CD4-positive, alpha-beta T cell treated with Interleukin-17A for 4 hours (primary cell): ENCODE measurements at regions not wholly inside any gene's neighbourhood (a gene's known extent, or its start where the extent isn't known, plus 50 kb on each side); places are given as distances from the start of the nearest gene placed in this dataset.

Source experiments
- DNase-seq: peaks from one replicate; pipeline ENCODE4 v3.0.0-alpha.2; 2020; ENCODE audit warnings: mixed read lengths

DNA sequence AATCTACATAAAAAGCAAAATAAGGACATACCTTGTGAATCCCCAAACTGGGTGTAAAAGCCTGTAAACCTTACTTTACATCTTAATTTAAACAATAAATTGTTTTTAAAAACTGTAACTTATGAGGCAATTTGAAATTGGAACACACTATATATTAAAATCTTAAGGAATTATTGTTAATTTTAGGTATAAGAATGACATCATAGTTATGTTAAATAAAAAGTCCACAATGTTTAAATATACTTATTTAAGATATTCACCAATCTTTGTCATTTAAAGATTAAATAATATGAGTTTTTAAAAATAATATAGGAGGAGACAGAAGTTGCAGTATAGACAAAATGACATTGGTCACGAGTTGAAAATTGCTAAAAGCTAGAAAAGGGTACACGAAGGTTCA lies 621.9 kb upstream of the POU3F2 start:
- DNase-seq: no peak

DNA sequence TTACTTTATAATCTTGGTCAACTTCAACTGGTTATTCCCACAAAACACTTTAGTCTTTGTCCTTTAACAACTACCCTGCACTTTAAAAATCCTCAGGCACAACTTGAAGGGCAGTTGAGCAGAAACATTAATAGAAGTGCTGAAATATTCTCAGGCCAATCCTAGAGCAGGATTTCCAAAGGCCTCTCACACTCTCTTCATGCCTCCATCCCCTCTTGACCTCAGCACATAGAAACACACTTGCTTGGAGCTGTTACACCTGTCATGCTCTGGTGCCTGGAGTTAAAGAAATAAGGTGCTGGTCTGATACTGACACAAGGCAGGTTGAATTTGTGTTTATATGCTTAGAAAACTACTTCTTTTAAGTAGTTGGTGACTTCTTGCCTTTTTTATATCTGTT lies 618.8 kb upstream of the POU3F2 start:
- no peak for DNase-seq

DNA sequence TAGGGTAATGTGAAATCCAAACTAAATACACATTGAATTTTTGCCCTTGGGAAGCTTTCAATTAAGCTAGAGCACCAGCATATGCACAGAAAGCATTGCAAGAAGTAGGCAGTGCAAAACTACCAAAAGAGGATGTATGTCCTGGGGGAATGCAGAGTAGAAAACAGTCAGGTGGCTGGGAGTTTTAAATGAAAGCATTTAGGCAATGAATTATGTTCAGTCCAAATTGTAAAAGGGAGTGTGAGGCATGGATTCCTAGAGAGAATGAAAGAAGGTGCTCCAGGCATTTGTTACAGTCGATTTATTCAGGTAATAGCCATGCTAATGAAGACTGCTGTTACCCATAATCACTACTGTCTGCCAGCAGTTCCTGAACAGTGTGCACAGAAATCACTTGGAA lies 604.1 kb upstream of the POU3F2 start:
- DNase-seq: no peak

DNA sequence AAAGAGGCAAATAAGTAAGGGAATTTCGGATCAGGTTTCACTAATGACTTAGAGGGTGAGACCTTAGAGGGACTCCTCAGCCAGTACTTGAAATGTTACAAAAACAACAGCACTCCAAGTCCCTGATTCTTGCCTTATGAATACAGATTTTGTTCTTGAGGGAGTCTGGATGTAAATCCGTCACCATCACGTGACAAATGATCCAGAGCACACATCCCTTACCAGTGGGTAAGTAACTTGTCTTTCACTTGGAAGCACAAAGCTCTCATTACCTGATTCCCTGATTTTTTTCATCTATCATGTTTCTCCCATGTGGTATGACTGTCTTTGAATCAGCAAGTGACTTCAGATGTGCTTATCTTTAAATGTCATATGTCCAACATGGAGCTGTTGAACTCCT lies 595.3 kb upstream of the POU3F2 start:
- DNase-seq: no peak

DNA sequence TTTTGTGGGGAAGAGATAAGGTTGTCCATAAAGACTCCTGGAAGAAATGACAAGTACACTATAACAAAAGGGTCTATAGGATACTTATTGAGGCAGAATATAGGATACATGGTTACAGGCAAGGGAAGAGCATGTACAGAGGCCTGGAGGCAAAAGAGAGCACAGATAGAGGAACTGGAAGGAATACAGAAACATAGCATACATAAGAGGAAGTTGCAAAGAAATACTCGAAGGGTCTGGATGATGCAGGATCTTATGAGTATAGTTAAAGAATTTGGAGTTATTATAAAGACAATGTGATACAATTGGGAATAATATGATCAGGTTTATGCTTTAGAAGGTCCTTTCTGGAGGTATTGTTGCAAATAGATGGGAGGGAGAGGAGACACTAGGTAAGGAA lies 592.7 kb upstream of the POU3F2 start:
- no peak for DNase-seq

DNA sequence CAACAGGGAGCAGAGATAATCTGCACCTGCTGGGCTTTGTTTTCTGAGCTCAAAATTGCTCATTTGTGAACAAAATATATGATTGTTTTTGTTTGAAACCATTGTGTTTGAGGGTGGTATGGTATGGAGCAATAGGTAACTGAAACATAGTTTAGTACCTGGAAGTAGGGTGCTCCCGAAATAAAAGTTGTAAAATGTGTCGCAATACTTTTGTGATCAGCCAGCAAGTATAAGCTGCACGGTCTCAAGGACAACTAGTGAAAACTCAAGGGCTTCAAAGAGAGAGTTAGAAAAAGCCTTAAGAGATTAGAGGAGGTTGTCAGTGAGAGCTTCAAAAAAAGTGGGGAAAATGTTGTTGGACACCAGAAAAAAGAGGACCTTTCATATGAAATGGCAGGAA lies 579.8 kb upstream of the POU3F2 start:
- no peak for DNase-seq

DNA sequence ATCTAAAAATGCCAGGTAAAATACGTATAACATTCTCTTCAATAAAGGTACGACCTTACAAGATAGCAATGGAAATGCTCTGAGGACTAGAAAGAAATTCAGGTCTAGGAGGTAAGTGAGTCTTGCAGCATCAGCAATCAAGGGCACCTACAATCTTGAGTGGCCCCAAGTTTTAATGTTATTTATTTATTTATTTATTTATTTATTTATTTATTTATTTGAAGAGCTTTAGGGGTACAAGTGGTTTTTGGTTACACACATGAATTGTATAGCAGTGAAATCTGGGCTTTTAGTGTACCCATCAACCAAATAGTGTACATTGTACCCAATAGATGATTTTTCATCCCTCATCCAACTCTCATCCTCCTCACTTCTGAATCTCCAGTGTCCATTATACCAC lies 574.0 kb upstream of the POU3F2 start:
- DNase-seq: no peak

DNA sequence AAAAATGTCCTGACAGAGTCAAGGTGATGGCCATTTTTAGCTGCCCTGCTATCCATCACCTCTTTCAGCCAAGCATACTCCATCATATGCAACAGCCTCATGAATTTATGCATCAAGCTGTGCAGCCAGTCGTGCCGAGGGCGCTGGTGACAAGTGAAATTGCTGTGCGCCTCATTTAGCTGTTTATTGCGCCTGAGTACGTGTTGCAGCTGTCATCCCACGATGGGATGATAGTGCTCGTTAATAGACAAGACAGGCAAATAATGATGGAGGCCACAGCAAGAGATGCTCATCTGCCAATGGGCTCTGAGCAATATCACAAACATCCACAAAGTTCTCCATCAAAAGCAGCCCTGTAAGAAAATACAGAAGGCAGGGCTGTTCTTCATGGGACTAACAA lies 562.3 kb upstream of the POU3F2 start:
- no peak for DNase-seq

DNA sequence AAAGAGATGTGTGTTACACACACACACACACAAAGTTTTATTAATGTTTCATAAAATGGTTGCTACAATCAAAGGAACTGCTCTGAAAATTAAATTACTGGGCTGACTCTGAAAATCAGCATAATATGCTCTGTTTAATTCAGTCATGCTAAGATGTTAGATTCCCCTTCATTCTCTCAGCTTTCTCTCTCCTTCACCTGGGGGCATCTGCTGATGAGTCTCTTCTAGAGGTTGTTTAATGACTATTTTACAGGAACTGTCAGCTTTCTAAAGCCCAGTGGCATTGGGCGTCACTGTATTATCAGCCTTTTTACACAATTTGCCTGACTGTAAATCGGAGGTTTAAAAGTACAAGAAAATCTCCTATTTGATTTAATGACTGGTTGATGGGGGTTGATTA lies 559.7 kb upstream of the POU3F2 start:
- DNase-seq: no peak

DNA sequence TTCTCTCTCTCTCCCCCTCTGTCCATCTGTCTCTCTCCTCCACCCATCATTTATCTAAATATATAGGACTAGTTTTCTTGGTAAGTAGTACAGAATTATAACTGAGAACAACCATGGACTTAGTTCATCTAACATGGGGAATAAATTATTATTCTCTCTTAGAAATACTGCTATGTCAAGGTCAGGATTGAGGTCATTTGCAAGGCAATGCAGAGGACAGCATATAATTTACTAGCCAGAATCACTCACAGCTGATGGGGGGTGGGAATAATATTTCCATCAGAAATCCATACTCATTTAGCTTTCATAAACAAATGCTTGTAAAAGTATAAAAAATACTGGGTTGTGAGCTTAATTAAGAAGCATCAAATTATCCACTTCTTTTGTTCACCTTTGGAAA lies 553.9 kb upstream of the POU3F2 start:
- no peak for DNase-seq

DNA sequence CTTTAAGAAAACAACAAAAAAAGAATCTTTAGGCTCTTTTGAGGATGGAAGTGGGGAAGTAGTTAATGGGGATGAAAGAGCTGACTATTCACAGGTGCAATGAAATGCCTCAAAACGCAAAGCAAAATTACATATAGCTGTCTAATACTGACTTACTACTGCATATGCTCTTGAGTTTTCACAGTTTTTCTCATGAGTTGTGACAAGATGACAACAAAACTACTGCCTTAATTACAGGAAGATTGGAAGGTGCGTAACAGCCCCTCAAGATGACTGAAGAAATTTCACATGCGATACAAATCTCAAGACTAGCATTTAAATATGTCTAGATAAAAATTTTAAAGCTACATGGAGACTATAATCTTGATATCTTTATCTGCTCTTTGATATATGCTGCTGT lies 547.8 kb upstream of the POU3F2 start:
- no peak for DNase-seq

DNA sequence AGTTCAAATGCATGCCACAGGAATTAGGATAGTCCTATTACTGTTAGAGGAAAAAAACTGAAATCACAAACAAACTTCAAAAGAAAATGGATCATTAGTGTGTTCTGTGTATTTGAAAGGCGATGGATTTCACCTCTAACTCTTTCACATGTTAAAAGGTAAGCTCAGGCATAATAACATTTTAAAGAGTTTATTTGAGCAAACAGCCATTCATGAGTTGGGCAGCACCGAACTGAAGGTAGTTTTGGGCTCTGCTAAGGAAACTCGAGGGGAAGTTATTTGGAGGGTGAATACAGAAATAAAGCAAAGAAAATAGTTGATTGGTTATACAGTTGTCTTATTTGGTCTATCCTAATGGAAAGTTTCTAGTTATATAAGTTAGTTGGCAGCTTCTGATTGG lies 546.5 kb upstream of the POU3F2 start:
- DNase-seq: no peak

DNA sequence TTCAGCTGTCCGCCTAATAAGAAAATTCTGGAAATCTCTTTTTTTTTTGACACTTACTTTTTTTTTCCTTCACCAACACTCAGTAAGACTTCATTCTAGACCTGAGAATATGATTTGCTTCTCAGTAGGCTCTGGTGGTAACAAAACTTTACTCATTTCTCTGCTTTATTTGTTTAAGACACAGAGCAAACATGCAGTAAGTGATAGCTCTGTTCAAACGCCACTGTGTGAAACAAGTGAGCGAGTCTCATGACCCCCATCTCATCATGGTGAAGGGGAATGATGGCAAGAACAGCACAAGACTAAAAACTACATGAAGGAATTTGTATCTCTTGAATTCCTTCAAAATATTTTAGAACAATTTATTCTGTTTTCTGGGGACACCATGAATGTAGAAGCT lies 541.6 kb upstream of the POU3F2 start:
- no peak for DNase-seq

DNA sequence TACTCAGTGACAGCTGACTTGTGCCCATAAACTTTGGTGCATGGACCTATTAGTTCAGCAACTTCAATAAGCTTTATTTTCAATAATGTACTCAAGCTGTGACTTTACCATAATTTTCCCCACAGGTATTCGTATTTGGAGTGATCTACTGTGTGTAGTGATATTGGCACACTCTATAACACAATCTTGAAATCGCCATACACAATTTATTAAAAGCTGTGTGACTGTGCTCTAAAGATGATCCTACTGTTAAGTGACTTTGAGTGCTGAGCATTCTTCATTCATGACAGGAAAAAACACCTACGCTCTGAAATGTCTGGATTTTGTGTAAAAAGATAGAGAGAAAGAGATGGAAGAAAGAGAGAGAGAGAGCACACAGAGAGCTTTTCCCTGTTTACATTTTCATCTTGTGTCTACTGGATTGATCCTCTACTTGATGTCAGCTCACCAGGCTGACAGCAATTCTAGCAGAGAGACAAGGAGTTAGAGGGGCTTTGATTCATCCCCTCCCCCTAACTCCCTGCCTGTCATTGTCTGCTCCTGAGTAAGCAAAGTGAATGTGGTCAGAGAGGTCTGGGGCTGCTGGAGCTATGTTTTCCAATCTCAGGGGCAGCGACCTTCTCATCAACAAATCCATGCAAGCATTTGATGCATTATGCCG lies 538.7 kb upstream of the POU3F2 start:
- no peak for DNase-seq

DNA sequence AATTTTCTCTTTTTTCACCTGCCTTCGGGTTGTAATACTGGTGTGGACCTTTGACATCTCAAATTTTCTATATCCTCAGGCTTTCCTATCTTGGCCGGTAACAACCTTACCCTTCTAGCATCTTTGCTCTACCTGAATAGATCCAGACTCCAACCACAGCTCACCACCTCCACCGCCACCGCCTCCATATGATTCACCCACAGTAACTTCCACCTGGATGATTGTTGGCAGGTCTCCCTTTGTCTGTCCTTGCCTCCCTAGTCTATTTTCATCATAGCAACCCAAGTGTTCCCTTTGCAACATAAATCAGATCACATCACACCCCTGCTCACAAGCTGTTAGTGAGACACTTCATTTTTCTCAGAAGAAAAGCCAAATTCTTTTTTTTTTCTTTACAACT lies 525.8 kb upstream of the POU3F2 start:
- no peak for DNase-seq

DNA sequence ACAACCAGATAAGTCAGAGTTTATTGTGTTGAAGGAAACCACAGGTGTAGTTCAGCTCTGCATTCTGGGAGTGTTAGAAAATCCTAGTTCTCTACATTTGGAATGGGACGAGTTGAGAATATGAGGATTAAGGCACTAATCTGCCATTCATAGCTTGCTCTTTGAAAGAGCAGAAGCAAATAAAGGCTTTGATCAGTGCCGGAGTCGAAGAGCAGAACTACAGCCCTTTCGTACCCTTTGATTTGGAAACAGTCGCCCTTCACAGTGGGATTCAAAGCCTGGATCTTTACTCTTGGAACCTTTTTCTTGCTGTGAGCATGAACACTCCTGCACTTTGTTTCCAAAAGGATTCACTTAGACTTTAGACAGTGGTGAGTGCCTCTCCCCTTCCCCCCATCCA lies 523.9 kb upstream of the POU3F2 start:
- DNase-seq: no peak

DNA sequence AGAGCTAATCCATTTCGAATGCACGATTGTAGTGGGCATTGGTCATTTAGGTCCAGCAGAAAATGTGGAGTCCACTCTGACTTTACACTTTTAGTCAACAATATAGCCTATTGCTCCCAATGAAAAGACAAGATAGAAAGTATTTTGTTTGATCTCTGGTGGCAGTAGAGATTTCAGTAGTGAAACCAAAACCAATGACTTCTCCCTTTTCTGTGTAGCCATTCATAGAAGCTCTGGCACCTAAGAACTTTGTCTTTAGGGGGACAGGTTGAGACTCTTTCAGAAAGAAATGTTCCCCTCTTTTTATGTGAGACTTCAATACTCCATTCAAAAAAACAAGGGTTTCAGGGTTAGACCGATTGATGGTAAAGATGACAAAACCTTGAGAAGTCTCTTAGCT lies 510.8 kb upstream of the POU3F2 start:
- DNase-seq: no peak

DNA sequence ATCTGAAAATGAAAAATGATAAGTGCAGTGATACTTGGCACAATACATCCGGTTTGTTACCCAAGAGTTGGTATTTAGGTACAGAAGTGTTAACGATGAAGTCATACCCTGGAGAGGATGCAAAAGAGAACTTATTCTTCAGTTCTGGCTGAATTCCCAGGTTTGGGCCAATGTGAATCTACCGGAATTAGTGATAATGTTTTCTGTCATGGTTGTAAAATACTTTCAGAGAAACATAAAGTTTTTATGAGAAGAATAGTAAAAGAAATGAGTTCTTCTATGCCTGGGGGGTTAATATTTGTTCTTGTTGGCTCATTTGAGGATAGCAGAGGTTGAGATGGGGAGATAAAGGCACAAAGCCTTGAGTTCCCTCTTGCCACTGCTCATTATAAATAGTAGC lies 509.9 kb upstream of the POU3F2 start:
- DNase-seq: no peak

DNA sequence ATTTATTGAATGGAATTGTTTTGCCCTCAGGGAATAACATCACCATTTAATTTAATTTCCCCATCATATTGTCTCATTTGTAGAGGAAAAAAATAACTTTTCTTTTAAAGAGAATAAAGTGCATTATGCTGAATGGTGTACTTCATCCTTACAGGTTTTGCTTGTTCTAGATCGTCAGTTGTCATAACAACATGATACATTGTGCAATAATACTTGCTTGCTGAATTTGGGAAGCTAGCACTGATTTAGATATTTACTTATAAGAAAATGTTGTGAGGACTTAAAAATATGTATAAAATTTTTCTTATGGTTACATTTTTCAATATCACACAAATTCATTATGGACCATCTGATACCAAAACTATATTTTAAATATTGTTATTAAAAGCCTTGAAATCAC lies 509.0 kb upstream of the POU3F2 start:
- no peak for DNase-seq

DNA sequence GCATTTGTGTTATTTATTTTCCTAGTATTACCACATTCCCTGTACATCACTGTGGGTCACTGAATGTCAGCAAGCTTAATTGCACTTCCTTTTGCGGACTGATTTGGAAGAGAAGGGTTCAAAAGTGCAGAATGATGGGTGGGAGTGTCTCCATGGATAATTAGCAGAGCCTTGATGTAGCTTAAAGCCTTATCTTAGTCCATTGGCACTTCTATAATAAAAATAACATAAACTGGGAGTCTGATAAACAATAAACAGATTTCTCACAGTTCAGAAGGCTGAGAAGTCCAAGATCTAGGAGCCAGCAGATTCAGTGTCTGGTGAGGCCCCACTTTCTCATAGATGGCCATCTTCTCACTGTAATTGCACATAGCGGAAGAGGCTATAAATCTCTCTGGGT lies 501.1 kb upstream of the POU3F2 start:
- no peak for DNase-seq

DNA sequence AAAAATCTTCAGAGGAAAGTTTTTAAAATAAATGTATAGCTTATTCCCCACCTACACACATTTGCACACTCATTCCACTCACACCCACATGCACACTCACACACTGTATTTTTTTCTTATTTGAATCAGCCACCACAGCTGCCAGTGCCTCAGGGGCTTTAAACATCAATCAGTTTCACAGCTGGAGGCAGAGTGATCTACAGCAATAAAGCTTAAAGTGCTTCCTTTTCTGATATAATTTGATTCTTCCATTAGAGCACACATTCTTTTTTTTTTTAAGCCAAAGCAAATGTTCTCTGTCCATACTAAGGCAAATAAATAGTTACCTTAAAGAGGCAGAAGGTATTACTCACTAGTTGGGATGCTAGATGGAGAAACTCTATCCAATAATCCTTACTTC lies 498.8 kb upstream of the POU3F2 start:
- DNase-seq: no peak

DNA sequence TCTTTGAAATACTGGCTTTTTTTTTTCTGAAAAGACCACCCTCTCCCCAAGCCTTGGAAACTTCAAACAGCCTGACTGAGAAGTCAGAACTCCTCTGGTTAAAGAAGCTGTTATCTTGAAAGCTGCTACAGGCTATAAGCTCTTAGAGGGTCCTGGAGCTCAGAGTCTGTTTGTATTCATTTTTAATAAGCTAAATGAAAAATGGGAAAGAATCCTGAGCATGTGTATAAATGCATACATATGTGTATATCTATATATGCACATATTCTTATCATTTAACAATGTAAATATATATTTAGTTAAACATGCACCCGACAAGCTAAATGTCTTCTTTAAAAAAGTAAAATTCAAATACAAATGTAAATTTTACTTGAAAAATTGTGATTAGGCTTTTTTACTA lies 494.9 kb upstream of the POU3F2 start:
- no peak for DNase-seq

DNA sequence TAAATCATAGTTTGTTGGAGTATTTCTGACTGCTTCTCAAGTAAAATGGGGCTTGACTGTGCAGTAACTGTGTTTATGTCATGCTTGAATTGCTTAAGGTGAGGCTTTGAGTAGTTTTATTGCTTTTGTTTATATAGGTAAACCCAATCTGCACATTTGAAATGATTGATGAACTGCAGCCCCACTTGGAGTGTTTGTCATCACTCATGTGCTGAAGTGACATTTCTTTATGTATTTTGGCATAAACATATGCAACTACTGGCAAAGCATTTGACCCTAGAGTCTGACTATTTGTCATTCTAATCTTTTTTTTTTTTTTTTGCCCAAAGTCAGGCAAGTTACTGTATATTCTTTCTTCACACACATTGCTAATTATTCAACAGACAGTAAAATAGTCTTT lies 491.4 kb upstream of the POU3F2 start:
- no peak for DNase-seq

DNA sequence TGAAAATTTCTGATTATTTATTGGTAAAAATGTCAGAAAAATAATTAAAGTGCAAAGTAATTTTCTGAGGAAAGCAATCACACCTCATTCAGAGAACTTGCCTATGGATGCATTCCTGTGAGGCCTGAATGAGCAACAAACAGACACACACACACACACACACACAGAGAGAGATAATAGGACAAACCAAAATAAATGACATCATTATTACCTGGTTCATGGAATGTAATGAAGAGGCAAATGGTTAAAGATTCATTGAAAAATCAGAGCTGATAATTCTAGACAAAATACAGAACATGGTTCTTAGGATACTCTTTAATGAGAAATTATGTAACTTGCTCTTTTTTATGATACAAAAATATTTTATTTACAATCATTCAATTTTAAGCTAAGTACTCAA lies 490.6 kb upstream of the POU3F2 start:
- DNase-seq: no peak

DNA sequence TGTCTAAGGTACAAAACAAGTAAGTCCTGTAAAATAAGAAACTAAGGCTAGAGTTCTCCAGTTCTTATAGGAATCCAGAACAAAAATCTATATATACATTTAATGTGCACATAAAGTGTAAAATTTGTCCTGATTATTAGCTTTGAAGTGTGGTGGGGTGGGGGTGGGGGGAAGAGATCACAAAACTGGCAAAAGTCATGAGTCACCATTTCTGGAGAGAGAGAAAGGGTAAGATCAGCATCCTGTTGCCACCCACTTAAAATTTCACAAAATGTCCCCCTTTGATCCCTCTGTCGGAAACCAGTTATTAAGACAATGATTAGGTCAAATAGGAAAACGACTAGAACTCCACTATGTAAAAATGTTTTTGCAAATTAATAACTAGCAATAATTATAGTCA lies 482.0 kb upstream of the POU3F2 start:
- DNase-seq: no peak

DNA sequence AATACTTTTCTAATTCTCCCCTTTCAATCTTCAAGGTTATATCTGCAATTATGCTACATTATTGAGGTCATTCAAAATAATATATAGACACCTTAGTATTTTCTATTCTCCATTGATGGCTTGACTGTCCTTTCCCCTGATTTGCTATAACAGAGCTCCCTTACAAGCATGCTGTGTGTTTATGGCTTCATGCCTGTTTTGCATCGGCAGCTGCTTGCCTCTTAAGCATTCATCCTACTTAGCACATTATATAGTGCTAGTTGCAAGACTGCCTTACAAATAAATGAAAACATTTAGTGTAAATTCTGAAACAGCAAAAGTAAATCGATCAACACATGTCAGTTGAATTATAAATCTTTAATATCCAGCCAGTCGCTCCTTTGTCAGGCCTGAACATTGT lies 476.2 kb upstream of the POU3F2 start:
- DNase-seq: no peak
